H1 (cell line): ENCODE measurements at regions not wholly inside any gene's neighbourhood (a gene's known extent, or its start where the extent isn't known, plus 50 kb on each side); places are given as distances from the start of the nearest gene placed in this dataset.
"Not testable (repeated sequence)": the region's sequence is repeated elsewhere in the genome, so short reads cannot be mapped to it uniquely, and the experiment has no call there.

Experiments
- EP300 ChIP-seq, 2 experiments: IDR thresholded peaks; 1 replicate in 1 of 2; 2 replicates in 1 of 2; pipeline ENCODE4 v1.6.1; 2011 to 2012; ENCODE audit warnings: low read depth in 2 of 2, low read length in 2 of 2, mild to moderate bottlenecking in 2 of 2, borderline replicate concordance in 1 of 2, inconsistent platforms in 1 of 2, moderate library complexity in 1 of 2
- GTF2F1 ChIP-seq: IDR thresholded peaks from 2 replicates; pipeline ENCODE4 v1.6.1; 2012; ENCODE audit warnings: low read depth, low read length, improper control_type of control experiment, borderline replicate concordance
- MAFK ChIP-seq: IDR thresholded peaks from 2 replicates; pipeline ENCODE4 v1.6.1; 2012; ENCODE audit warnings: low read depth, mild to moderate bottlenecking, improper control_type of control experiment, low read length
- POLR2A ChIP-seq, 2 experiments: IDR thresholded peaks; 1 replicate in 1 of 2; 2 replicates in 1 of 2; pipeline ENCODE4 v1.6.1; 2011; ENCODE audit warnings: low read depth in 2 of 2, low read length in 2 of 2, mild to moderate bottlenecking in 2 of 2; ENCODE audit errors: control extremely low read depth in 1 of 2
- POLR2AphosphoS5 ChIP-seq: IDR thresholded peaks from 2 replicates; pipeline ENCODE4 v1.6.1; 2011; ENCODE audit warnings: low read depth, low read length
- POU5F1 ChIP-seq: IDR thresholded peaks from 2 replicates; pipeline ENCODE4 v1.6.1; 2011; ENCODE audit warnings: low read depth, mild to moderate bottlenecking, low read length, moderate library complexity
- RAD21 ChIP-seq, 2 experiments: IDR thresholded peaks in 1 of 2; conservative IDR thresholded peaks in 1 of 2; 2 replicates each; pipeline ENCODE4 v1.6.1; 2011; ENCODE audit warnings: low read depth in 2 of 2, low read length in 2 of 2, improper control_type of control experiment in 1 of 2, inconsistent platforms in 1 of 2, mild to moderate bottlenecking in 1 of 2, moderate library complexity in 1 of 2
- SAP30 ChIP-seq: fragments of 300-600 bp; sonication (generic); IDR thresholded peaks from 2 replicates; pipeline ENCODE4 v1.7.1; 2012; ENCODE audit warnings: low read length, moderate library complexity, mild to moderate bottlenecking, inconsistent platforms; ENCODE audit not compliant: insufficient read depth, insufficient replicate concordance
- SP1 ChIP-seq: IDR thresholded peaks from 2 replicates; pipeline ENCODE4 v1.6.1; 2011; ENCODE audit warnings: low read depth, low read length
- TAF1 ChIP-seq: IDR thresholded peaks from 2 replicates; pipeline ENCODE4 v1.6.1; 2011; ENCODE audit warnings: mild to moderate bottlenecking, low read depth, low read length
- TEAD4 ChIP-seq: IDR thresholded peaks from 2 replicates; pipeline ENCODE4 v1.6.1; 2012; ENCODE audit warnings: low read depth, low read length, inconsistent platforms, mixed read lengths
- TF ChIP-seq, protein P1 (sequence below), 3 experiments: IDR thresholded peaks; 1 replicate in 2 of 3; 2 replicates in 1 of 3; pipeline versions ENCODE4 v1.5.1 to v1.6.1; 2011; ENCODE audit warnings: low read length in 3 of 3, mild to moderate bottlenecking in 3 of 3, inconsistent platforms in 2 of 3, low read depth in 1 of 3, moderate library complexity in 1 of 3; ENCODE audit not compliant: insufficient read depth in 1 of 3; ENCODE audit errors: control extremely low read depth in 1 of 3
- TF ChIP-seq, protein P2 (sequence below): IDR thresholded peaks from 2 replicates; pipeline ENCODE4 v1.6.1; 2011; ENCODE audit warnings: low read length, improper control_type of control experiment

DNA sequence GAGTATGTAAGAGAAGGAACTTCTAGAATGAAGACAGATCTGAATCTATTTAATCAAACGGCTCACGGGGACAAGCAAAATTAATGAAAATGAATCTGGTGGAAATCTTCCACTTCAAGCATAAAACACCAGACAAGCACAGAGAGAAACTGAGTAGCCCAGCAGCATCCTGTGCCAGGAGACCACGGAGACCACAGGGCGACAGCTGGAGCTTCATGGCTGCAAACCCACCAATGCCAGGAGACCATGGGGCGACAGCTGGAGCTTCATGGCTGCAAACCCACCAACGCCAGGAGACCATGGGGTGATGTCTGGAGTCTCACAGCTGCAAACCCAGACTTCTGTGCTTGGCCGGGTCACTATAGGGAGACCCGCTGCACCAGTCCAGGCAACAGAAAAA, 5442.0 kb upstream of the TPTE start:
- not testable (repeated sequence) for TF ChIP-seq RAD21 (IDR thresholded peaks at IDR 0.05 in 1 of 2, conservative IDR thresholded peaks at IDR 0.05 in 1 of 2; ENCODE audit: low read depth in 2 of 2, low read length in 2 of 2); TEAD4; EP300 (IDR thresholded peaks at IDR 0.05; ENCODE audit: borderline replicate concordance in 1 of 2, low read depth in 2 of 2, low read length in 2 of 2); POLR2AphosphoS5; SAP30; MAFK; POU5F1; POLR2A (IDR thresholded peaks at IDR 0.05; ENCODE audit: control extremely low read depth in 1 of 2, low read depth in 2 of 2, low read length in 2 of 2); GTF2F1; TAF1; SP1
- TF ChIP-seq, protein P1, sequence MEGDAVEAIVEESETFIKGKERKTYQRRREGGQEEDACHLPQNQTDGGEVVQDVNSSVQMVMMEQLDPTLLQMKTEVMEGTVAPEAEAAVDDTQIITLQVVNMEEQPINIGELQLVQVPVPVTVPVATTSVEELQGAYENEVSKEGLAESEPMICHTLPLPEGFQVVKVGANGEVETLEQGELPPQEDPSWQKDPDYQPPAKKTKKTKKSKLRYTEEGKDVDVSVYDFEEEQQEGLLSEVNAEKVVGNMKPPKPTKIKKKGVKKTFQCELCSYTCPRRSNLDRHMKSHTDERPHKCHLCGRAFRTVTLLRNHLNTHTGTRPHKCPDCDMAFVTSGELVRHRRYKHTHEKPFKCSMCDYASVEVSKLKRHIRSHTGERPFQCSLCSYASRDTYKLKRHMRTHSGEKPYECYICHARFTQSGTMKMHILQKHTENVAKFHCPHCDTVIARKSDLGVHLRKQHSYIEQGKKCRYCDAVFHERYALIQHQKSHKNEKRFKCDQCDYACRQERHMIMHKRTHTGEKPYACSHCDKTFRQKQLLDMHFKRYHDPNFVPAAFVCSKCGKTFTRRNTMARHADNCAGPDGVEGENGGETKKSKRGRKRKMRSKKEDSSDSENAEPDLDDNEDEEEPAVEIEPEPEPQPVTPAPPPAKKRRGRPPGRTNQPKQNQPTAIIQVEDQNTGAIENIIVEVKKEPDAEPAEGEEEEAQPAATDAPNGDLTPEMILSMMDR (IDR thresholded peaks at IDR 0.05; ENCODE audit: control extremely low read depth in 1 of 3, insufficient read depth in 1 of 3, low read depth in 1 of 3, low read length in 3 of 3) = not testable (repeated sequence)
- TF ChIP-seq, protein P2, sequence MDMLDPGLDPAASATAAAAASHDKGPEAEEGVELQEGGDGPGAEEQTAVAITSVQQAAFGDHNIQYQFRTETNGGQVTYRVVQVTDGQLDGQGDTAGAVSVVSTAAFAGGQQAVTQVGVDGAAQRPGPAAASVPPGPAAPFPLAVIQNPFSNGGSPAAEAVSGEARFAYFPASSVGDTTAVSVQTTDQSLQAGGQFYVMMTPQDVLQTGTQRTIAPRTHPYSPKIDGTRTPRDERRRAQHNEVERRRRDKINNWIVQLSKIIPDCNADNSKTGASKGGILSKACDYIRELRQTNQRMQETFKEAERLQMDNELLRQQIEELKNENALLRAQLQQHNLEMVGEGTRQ = not testable (repeated sequence)
